Hepatocyte (in vitro differentiated cells): ENCODE measurements at regions not wholly inside any gene's neighbourhood (a gene's known extent, or its start where the extent isn't known, plus 50 kb on each side); places are given as distances from the start of the nearest gene placed in this dataset.

Experiments
- CTCF ChIP-seq: fragments of 200-600 bp; sonication (generic); IDR thresholded peaks from 2 replicates; pipeline ENCODE4 v1.5.1; 2016; ENCODE audit warnings: antibody characterized with exemption, mild to moderate bottlenecking; ENCODE audit not compliant: poor library complexity
- EZH2 ChIP-seq: fragments of 200-600 bp; sonication (generic); IDR thresholded peaks from 2 replicates; pipeline ENCODE4 v1.6.1; 2016; ENCODE audit warnings: antibody characterized with exemption, mild to moderate bottlenecking, borderline replicate concordance
- EZH2phosphoT487 ChIP-seq: fragments of 200-600 bp; sonication (generic); IDR thresholded peaks from one replicate; pipeline ENCODE4 v1.6.1; 2018; ENCODE audit warnings: antibody characterized with exemption, mild to moderate bottlenecking, low read depth, moderate library complexity; ENCODE audit not compliant: unreplicated experiment, severe bottlenecking

DNA sequence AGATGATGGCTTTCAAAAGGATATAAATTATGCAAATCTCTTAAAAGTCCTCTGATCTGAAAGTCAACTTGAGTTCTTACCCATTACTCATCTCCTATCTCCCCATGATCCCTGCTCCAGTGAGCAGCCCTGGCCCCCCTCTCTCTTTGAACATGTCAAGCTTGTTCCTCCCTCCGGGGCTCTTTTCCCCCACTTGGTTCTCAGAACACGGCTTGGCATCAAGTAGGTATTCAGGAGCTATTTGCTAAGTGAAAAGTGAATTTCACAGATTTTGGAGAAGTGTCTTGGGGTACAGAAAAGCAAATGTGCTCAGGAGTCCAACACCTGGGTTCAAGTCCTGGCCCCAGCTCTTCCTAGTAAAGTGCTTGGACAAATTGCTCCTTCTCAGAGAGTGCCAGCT, 98.3 kb upstream of the CTBP2 start:
- TF ChIP-seq CTCF, result no peak
- no peak for TF ChIP-seq EZH2
- no peak for TF ChIP-seq EZH2phosphoT487
